HEK293 (cell line): ENCODE measurements at regions not wholly inside any gene's neighbourhood (a gene's known extent, or its start where the extent isn't known, plus 50 kb on each side); places are given as distances from the start of the nearest gene placed in this dataset.

ENCODE experiments used
- CTCF ChIA-PET: fragments of 350-600 bp; formaldehyde crosslinking; extraction: SDS; loops from one replicate; lab custom pipeline; 2021; ENCODE audit warnings: antibody characterized with exemption; lab: Yijun Ruan, JAX
- POLR2A ChIA-PET: fragments of 300-600 bp; formaldehyde crosslinking; extraction: SDS; loops from one replicate; lab custom pipeline; 2020; ENCODE audit warnings: antibody characterized with exemption, inconsistent platforms; lab: Yijun Ruan, JAX
- H3K27ac ChIP-seq: fragments of 200-500 bp; sonication (Bioruptor generic); 2 replicates; pipeline ENCODE4 v1.5.1; 2014; ENCODE audit warnings: low read depth, low read length, control low read depth, inconsistent platforms; ENCODE audit errors: extremely low read depth
- H3K36me3 ChIP-seq, 2 experiments: fragments of 200-500 bp in 1 of 2; sonication (Bioruptor generic) in 1 of 2; 1 replicate in 1 of 2; 2 replicates in 1 of 2; pipeline ENCODE4 v1.5.1; 2014 to 2017; ENCODE audit warnings: inconsistent platforms in 2 of 2, low read length in 2 of 2; ENCODE audit not compliant: control insufficient read depth in 2 of 2, insufficient read depth in 1 of 2
- H3K4me1 ChIP-seq: fragments of 200-500 bp; sonication (Bioruptor generic); 2 replicates; pipeline ENCODE4 v1.5.1; 2014; ENCODE audit warnings: mild to moderate bottlenecking, low read length, inconsistent platforms; ENCODE audit not compliant: control insufficient read depth, insufficient read depth
- H3K4me3 ChIP-seq: 2 replicates; pipeline ENCODE4 v1.5.1; 2011; ENCODE audit warnings: low read depth, mild to moderate bottlenecking, control low read depth, low read length, moderate library complexity
- H3K9me3 ChIP-seq: fragments of 200-500 bp; sonication (Bioruptor generic); 2 replicates; pipeline ENCODE4 v1.5.1; 2014; ENCODE audit warnings: low read depth, low read length, inconsistent platforms; ENCODE audit not compliant: control insufficient read depth, insufficient read depth
- CTCF ChIP-seq: fragments of 450-650 bp; formaldehyde crosslinking; IDR thresholded peaks from 2 replicates; pipeline ENCODE4 v1.5.1; 2016; ENCODE audit warnings: missing biosample characterization, missing genetic modification characterization
- GLI2 ChIP-seq: fragments of 450-650 bp; formaldehyde crosslinking; IDR thresholded peaks from 2 replicates; pipeline ENCODE4; 2017; ENCODE audit warnings: missing biosample characterization, missing genetic modification characterization, low read depth, borderline replicate concordance
- GLIS1 ChIP-seq: fragments of 450-650 bp; formaldehyde crosslinking; IDR thresholded peaks from 2 replicates; pipeline ENCODE4 v1.5.1; 2016; ENCODE audit warnings: missing biosample characterization, missing genetic modification characterization
- GLIS2 ChIP-seq: fragments of 450-650 bp; formaldehyde crosslinking; IDR thresholded peaks from 2 replicates; pipeline ENCODE4 v1.5.1; 2016; ENCODE audit warnings: missing biosample characterization, missing genetic modification characterization
- HOXC10 ChIP-seq: sonication (generic); formaldehyde crosslinking; IDR thresholded peaks from 2 replicates; pipeline ENCODE4 v1.8.1; 2023; ENCODE audit warnings: mild to moderate bottlenecking, missing genetic modification reagents
- IKZF3 ChIP-seq: fragments of 450-650 bp; IDR thresholded peaks from 2 replicates; pipeline ENCODE4 v1.5.0; 2018; ENCODE audit warnings: missing biosample characterization, mild to moderate bottlenecking, missing genetic modification characterization, moderate library complexity
- KLF16 ChIP-seq: fragments of 450-650 bp; formaldehyde crosslinking; IDR thresholded peaks from 2 replicates; pipeline ENCODE4 v1.5.1; 2017; ENCODE audit warnings: missing biosample characterization, missing genetic modification characterization
- KLF8 ChIP-seq: fragments of 450-650 bp; formaldehyde crosslinking; IDR thresholded peaks from 2 replicates; pipeline ENCODE4 v1.5.1; 2016; ENCODE audit warnings: missing biosample characterization, missing genetic modification characterization
- PATZ1 ChIP-seq: fragments of 450-650 bp; formaldehyde crosslinking; IDR thresholded peaks from 2 replicates; pipeline ENCODE4 v1.5.1; 2016; ENCODE audit warnings: missing biosample characterization, missing genetic modification characterization
- PRDM1 ChIP-seq: fragments of 450-650 bp; formaldehyde crosslinking; IDR thresholded peaks from 2 replicates; pipeline ENCODE4; 2016; ENCODE audit warnings: missing biosample characterization, missing genetic modification characterization
- SP3 ChIP-seq: fragments of 450-650 bp; formaldehyde crosslinking; IDR thresholded peaks from 2 replicates; pipeline ENCODE4 v1.5.1; 2016; ENCODE audit warnings: missing biosample characterization, missing genetic modification characterization
- YY2 ChIP-seq: fragments of 450-650 bp; formaldehyde crosslinking; IDR thresholded peaks from 2 replicates; pipeline ENCODE4 v1.5.1; 2016; ENCODE audit warnings: missing biosample characterization, missing genetic modification characterization
- ZBTB17 ChIP-seq: fragments of 450-650 bp; formaldehyde crosslinking; IDR thresholded peaks from 2 replicates; pipeline ENCODE4 v1.5.1; 2016; ENCODE audit warnings: missing biosample characterization, missing genetic modification characterization
- ZBTB48 ChIP-seq: fragments of 450-650 bp; formaldehyde crosslinking; IDR thresholded peaks from 2 replicates; pipeline ENCODE4 v1.5.1; 2016; ENCODE audit warnings: missing biosample characterization, missing genetic modification characterization
- ZBTB8A ChIP-seq: fragments of 450-650 bp; formaldehyde crosslinking; IDR thresholded peaks from 2 replicates; pipeline ENCODE4 v1.5.1; 2016; ENCODE audit warnings: missing biosample characterization, missing genetic modification characterization
- ZNF114 ChIP-seq: fragments of 450-650 bp; formaldehyde crosslinking; IDR thresholded peaks from 2 replicates; pipeline ENCODE4 v1.5.0; 2017; ENCODE audit warnings: missing biosample characterization, missing genetic modification characterization
- ZNF138 ChIP-seq: fragments of 450-650 bp; formaldehyde crosslinking; IDR thresholded peaks from 2 replicates; pipeline ENCODE4 v1.5.1; 2016; ENCODE audit warnings: missing biosample characterization, missing genetic modification characterization, borderline replicate concordance
- ZNF2 ChIP-seq: fragments of 450-650 bp; formaldehyde crosslinking; IDR thresholded peaks from 2 replicates; pipeline ENCODE4 v1.5.1; 2016; ENCODE audit warnings: missing biosample characterization, missing genetic modification characterization
- ZNF274 ChIP-seq, 2 experiments: fragments of 200-500 bp in 1 of 2; fragments of 450-650 bp in 1 of 2; sonication (Bioruptor generic) in 1 of 2; formaldehyde crosslinking in 1 of 2; IDR thresholded peaks; 2 replicates each; pipeline versions ENCODE4 v1.5.1 to v1.6.1; 2014 to 2016; ENCODE audit warnings: borderline replicate concordance in 1 of 2, inconsistent platforms in 1 of 2, low read length in 1 of 2, missing biosample characterization in 1 of 2, missing genetic modification characterization in 1 of 2
- ZNF335 ChIP-seq: fragments of 450-650 bp; formaldehyde crosslinking; conservative IDR thresholded peaks from 2 replicates; pipeline ENCODE4 v1.5.1; 2016; ENCODE audit warnings: missing biosample characterization, missing genetic modification characterization
- ZNF391 ChIP-seq: fragments of 450-650 bp; formaldehyde crosslinking; IDR thresholded peaks from 2 replicates; pipeline ENCODE4 v1.5.1; 2016; ENCODE audit warnings: low read depth, missing biosample characterization, missing genetic modification characterization, borderline replicate concordance
- ZNF600 ChIP-seq: fragments of 450-650 bp; formaldehyde crosslinking; IDR thresholded peaks from 2 replicates; pipeline ENCODE4 v1.5.1; 2016; ENCODE audit warnings: missing biosample characterization, missing genetic modification characterization
- ZNF654 ChIP-seq: fragments of 450-650 bp; formaldehyde crosslinking; IDR thresholded peaks from 2 replicates; pipeline ENCODE4 v1.5.1; 2016; ENCODE audit warnings: low read depth, missing biosample characterization, missing genetic modification characterization
- ZNF660 ChIP-seq: fragments of 450-650 bp; IDR thresholded peaks from 2 replicates; pipeline ENCODE4 v1.5.1; 2018; ENCODE audit warnings: missing biosample characterization, mild to moderate bottlenecking, missing genetic modification characterization
- ZNF707 ChIP-seq: fragments of 450-650 bp; formaldehyde crosslinking; IDR thresholded peaks from 2 replicates; pipeline ENCODE4 v1.5.1; 2016; ENCODE audit warnings: missing biosample characterization, missing genetic modification characterization
- TF ChIP-seq, protein P1 (sequence below): fragments of 450-650 bp; formaldehyde crosslinking; IDR thresholded peaks from 2 replicates; pipeline ENCODE4 v1.5.1; 2016; ENCODE audit warnings: missing biosample characterization, missing genetic modification characterization
- TF ChIP-seq, protein P2 (sequence below): fragments of 450-650 bp; formaldehyde crosslinking; IDR thresholded peaks from 2 replicates; pipeline ENCODE4 v1.5.1; 2016; ENCODE audit warnings: missing biosample characterization, missing genetic modification characterization

DNA sequence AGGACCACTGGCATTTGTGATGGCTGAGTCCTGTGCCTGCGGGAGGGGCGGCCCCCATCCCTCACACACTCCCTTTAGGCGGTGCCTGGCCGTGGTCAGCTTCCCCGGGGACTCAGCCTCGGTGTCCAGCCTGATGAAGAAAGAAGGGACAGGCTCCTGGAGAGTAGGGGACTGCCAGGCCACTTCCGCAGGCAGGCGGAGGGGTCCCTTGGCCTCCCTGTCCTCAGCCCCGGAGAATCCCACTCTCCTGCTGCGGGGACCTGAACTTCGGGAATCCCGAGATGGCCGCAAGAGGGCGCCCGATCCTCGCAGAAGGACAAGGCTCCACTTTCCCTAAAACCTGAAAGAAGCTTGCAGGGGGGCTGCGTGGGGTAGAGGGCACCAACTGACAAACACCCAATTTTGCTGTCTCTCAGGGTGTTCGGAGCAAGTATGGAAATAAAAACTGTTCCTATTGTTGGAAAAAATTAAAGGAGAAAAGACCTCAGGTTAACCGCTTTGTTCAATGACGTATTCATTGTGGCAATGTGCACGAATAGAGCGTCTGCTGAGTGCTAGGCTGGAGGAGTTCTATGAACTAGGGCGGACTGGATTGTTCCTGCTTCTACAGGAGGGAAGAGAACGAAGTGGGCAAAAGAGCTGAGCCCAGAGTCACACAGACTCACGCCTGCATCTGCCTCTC, 297.3 kb downstream of the ZNF536 start:
- no peak overlapping the region for H3K27ac ChIP-seq
- POLR2A ChIA-PET, result interaction anchor here (1.2 kb wide), 1 partner anchor 14 kb away, joined by 3 read pairs; no protein-coding TSS in a partner anchor
- CTCF ChIA-PET, result interaction anchor here (0.5 to 11.0 kb wide), 95 partner anchors 9 to 1914 kb away, joined by 3 to 225 read pairs (median 3); no protein-coding TSS in a partner anchor
- H3K4me1 ChIP-seq, result peaks cover 15% of the 10 kb centered on the region
- H3K36me3 ChIP-seq, result no peaks in the 10 kb centered on the region
- H3K4me3 ChIP-seq, result no peak overlapping the region
- H3K9me3 ChIP-seq, result no peaks in the 10 kb centered on the region
- TF ChIP-seq ZBTB8A (peak; percentile 37; the same call in 1 of the 2 replicates), GLIS2 (tag by site-specific recombination) (peak; percentile 56; the same call in 1 of the 2 replicates), ZNF138 (tag by site-specific recombination) (no peak), YY2 (tag by site-specific recombination) (peak; percentile 33; the same call in 1 of the 2 replicates), ZNF2 (tag by site-specific recombination) (0 out of 2 replicates have a peak, but pooled peaks have one; percentile 28), GLIS1 (tag by site-specific recombination) (peak; percentile 71), CTCF (tag by site-specific recombination) (peak; percentile 92), ZNF654 (tag by site-specific recombination) (peak; percentile 90), PATZ1 (tag by site-specific recombination) (peak; percentile 82), ZNF600 (tag by site-specific recombination) (peak; percentile 40; the same call in 1 of the 2 replicates), ZNF114 (tag by site-specific recombination) (no peak), HOXC10 (CRISPR knock-in tag) (no peak), KLF16 (tag by site-specific recombination) (0 out of 2 replicates have a peak, but pooled peaks have one; percentile 44), ZNF707 (tag by site-specific recombination) (no peak), KLF8 (tag by site-specific recombination) (peak; percentile 37; the same call in 1 of the 2 replicates), ZBTB48 (tag by site-specific recombination) (peak; percentile 82; the same call in 1 of the 2 replicates), SP3 (tag by site-specific recombination) (0 out of 2 replicates have a peak, but pooled peaks have one; percentile 17), ZNF335 (tag by site-specific recombination) (peak; percentile 100), ZNF391 (no peak), ZNF274 (IDR thresholded peaks at IDR 0.05; ENCODE audit: low read length) (no peak), ZNF274 (tag by site-specific recombination; IDR thresholded peaks at IDR 0.05; ENCODE audit: borderline replicate concordance) (no peak), IKZF3 (tag by site-specific recombination) (peak; percentile 91), PRDM1 (tag by site-specific recombination) (no peak), GLI2 (no peak), ZNF660 (peak; percentile 58), ZBTB17 (peak; percentile 48)
- TF ChIP-seq, protein P1, sequence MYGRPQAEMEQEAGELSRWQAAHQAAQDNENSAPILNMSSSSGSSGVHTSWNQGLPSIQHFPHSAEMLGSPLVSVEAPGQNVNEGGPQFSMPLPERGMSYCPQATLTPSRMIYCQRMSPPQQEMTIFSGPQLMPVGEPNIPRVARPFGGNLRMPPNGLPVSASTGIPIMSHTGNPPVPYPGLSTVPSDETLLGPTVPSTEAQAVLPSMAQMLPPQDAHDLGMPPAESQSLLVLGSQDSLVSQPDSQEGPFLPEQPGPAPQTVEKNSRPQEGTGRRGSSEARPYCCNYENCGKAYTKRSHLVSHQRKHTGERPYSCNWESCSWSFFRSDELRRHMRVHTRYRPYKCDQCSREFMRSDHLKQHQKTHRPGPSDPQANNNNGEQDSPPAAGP (tag by site-specific recombination), result 0 out of 2 replicates have a peak, but pooled peaks have one; percentile 64
- TF ChIP-seq, protein P2, sequence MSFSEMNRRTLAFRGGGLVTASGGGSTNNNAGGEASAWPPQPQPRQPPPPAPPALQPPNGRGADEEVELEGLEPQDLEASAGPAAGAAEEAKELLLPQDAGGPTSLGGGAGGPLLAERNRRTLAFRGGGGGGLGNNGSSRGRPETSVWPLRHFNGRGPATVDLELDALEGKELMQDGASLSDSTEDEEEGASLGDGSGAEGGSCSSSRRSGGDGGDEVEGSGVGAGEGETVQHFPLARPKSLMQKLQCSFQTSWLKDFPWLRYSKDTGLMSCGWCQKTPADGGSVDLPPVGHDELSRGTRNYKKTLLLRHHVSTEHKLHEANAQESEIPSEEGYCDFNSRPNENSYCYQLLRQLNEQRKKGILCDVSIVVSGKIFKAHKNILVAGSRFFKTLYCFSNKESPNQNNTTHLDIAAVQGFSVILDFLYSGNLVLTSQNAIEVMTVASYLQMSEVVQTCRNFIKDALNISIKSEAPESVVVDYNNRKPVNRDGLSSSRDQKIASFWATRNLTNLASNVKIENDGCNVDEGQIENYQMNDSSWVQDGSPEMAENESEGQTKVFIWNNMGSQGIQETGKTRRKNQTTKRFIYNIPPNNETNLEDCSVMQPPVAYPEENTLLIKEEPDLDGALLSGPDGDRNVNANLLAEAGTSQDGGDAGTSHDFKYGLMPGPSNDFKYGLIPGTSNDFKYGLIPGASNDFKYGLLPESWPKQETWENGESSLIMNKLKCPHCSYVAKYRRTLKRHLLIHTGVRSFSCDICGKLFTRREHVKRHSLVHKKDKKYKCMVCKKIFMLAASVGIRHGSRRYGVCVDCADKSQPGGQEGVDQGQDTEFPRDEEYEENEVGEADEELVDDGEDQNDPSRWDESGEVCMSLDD, result 0 out of 2 replicates have a peak, but pooled peaks have one; percentile 15
